Stomach (tissue), 8 donors: ENCODE measurements at regions not wholly inside any gene's neighbourhood (a gene's known extent, or its start where the extent isn't known, plus 50 kb on each side); places are given as distances from the start of the nearest gene placed in this dataset.

ENCODE experiments used
- DNase-seq, 2 donors: peaks; one replicate each; pipeline versions ENCODE4 v3.0.0 to v3.0.0-alpha.2; 2013 to 2019
- H3K27ac ChIP-seq, 5 donors: fragments of 200-600 bp in 4 of 5; sonication (generic) in 4 of 5; one replicate each; pipeline ENCODE4 v1.5.1; 2013 to 2019; ENCODE audit warnings: mild to moderate bottlenecking in 1 of 5, moderate library complexity in 1 of 5
- H3K27me3 ChIP-seq, 3 donors: fragments of 200-600 bp; sonication (generic); one replicate each; pipeline ENCODE4 v1.5.1; 2017 to 2019; ENCODE audit warnings: mixed run types in 1 of 3
- H3K36me3 ChIP-seq, 4 donors: fragments of 200-600 bp; sonication (generic); 1 replicate in 3 of 4; 2 replicates in 1 of 4; pipeline ENCODE4 v1.5.1; 2016 to 2019
- H3K4me1 ChIP-seq, 4 donors: fragments of 200-600 bp; sonication (generic); one replicate each; pipeline ENCODE4 v1.5.1; 2016 to 2019
- H3K4me3 ChIP-seq, 4 donors: fragments of 200-600 bp; sonication (generic) in 3 of 4; one replicate each; pipeline ENCODE4 v1.5.1; 2016 to 2019; ENCODE audit warnings: mild to moderate bottlenecking in 1 of 4
- H3K9me3 ChIP-seq, 4 donors: fragments of 200-600 bp; sonication (generic); one replicate each; pipeline ENCODE4 v1.5.1; 2016 to 2019
- CTCF ChIP-seq, 7 experiments: fragments of 450-650 bp in 4 of 7; fragments of 200-600 bp in 3 of 7; sonication (generic) in 3 of 7; IDR thresholded peaks; one replicate each; pipeline ENCODE4 v1.5.1; 2016 to 2019; ENCODE audit warnings: antibody characterized with exemption in 7 of 7, control low read depth in 2 of 7, mild to moderate bottlenecking in 1 of 7
- EP300 ChIP-seq: sonication (generic); formaldehyde crosslinking; IDR thresholded peaks from one replicate; pipeline ENCODE4 v1.6.1; 2017; ENCODE audit warnings: antibody characterized with exemption
- POLR2A ChIP-seq, 4 donors: fragments of 450-650 bp; IDR thresholded peaks; one replicate each; pipeline ENCODE4 v1.6.1; 2016; ENCODE audit warnings: antibody characterized with exemption in 4 of 4, control low read depth in 2 of 4, mild to moderate bottlenecking in 1 of 4, moderate library complexity in 1 of 4
- POLR2AphosphoS5 ChIP-seq, 3 donors: sonication (generic); formaldehyde crosslinking; IDR thresholded peaks; one replicate each; pipeline ENCODE4 v1.6.1; 2016; ENCODE audit warnings: antibody characterized with exemption in 3 of 3
- WGBS, 5 donors: extraction: QIAGEN DNeasy Blood & Tissue Kit in 3 of 5; methylation state at CpG; one replicate each; pipeline versions ENCODE4 v1.1.5 to v1.1.7; 2013 to 2018; 5-methylcytosine and 5-hydroxymethylcytosine counted together
- intact Hi-C: fragments of 100-400 bp; cut with DNase I; formaldehyde crosslinking; loops from one replicate; pipeline ENCODE4 v1.15.1; 2023; ENCODE audit warnings: low total_unique reads
- donor health status: healthy with polysubstance abuse.
- donor health status: Bipolar disorder and iron deficiency.
- donor health status: healthy.

- WGBS, 5 donors = 67 to 86% (median 76%) methylated on average over 5 of the region's 5 CpGs
- no peaks in the 10 kb centered on the region for H3K36me3 ChIP-seq
- no peak overlapping the region for H3K27ac ChIP-seq
- no peak for DNase-seq
- no peak overlapping the region for H3K4me3 ChIP-seq
- intact Hi-C loops = no loop called here
- H3K9me3 ChIP-seq = no peaks in the 10 kb centered on the region
- H3K4me1 ChIP-seq = no peaks in the 10 kb centered on the region
- TF ChIP-seq EP300 (no peak), POLR2AphosphoS5 (IDR thresholded peaks at IDR 0.05) (no peak), POLR2A (IDR thresholded peaks at IDR 0.05) (no peak), CTCF (IDR thresholded peaks at IDR 0.05) (no peak)
- no peaks in the 10 kb centered on the region for H3K27me3 ChIP-seq
Observed at GRCh38 chr6:98454809-98455322, 379.5 kb upstream of the POU3F2 start.

GRCh38 chr6:98458708-98459107, 375.7 kb upstream of the POU3F2 start:
- WGBS, 5 donors = 69 to 87% (median 82%) methylated on average over 2 of the region's 2 CpGs

GRCh38 chr6:98463038-98464000, 371.1 kb upstream of the POU3F2 start:
- Histone ChIP-seq H3K36me3 (no peaks in the 10 kb centered on the region), H3K9me3 (no peaks in the 10 kb centered on the region), H3K27me3 (no peaks in the 10 kb centered on the region), H3K4me3 (no peak overlapping the region), H3K27ac (no peak overlapping the region), H3K4me1 (no peaks in the 10 kb centered on the region)
- no peak for TF ChIP-seq POLR2A (IDR thresholded peaks at IDR 0.05)
- TF ChIP-seq CTCF (IDR thresholded peaks at IDR 0.05) = no peak
- TF ChIP-seq EP300 = no peak
- TF ChIP-seq POLR2AphosphoS5 (IDR thresholded peaks at IDR 0.05) = no peak
- intact Hi-C loops = no loop called here
- WGBS, 5 donors = 83 to 88% (median 87%) methylated on average over 12 of the region's 12 CpGs
- no peak for DNase-seq

More at GRCh38 chr6:98458708-98459107, 375.7 kb upstream of the POU3F2 start:
- Histone ChIP-seq H3K9me3 (no peaks in the 10 kb centered on the region), H3K4me3 (no peak overlapping the region), H3K27ac (no peak overlapping the region), H3K27me3 (no peaks in the 10 kb centered on the region), H3K4me1 (no peaks in the 10 kb centered on the region), H3K36me3 (no peaks in the 10 kb centered on the region)
- TF ChIP-seq EP300 = no peak
- TF ChIP-seq POLR2AphosphoS5 (IDR thresholded peaks at IDR 0.05) = no peak
- no peak for TF ChIP-seq POLR2A (IDR thresholded peaks at IDR 0.05)
- intact Hi-C loops = no loop called here
- DNase-seq = no peak

GRCh38 chr6:98467091-98467490, 367.3 kb upstream of the POU3F2 start:
- Histone ChIP-seq H3K36me3 (no peaks in the 10 kb centered on the region), H3K4me3 (no peak overlapping the region), H3K9me3 (peaks cover 0 to 14% (median 8%) of the 10 kb centered on the region in 4 donors), H3K27ac (no peak overlapping the region), H3K4me1 (no peaks in the 10 kb centered on the region), H3K27me3 (no peaks in the 10 kb centered on the region)
- intact Hi-C loops = no loop called here
- no peak for DNase-seq
- WGBS, 5 donors = 39 to 58% (median 55%) methylated on average over 2 of the region's 2 CpGs
- TF ChIP-seq EP300 (no peak), CTCF (IDR thresholded peaks at IDR 0.05) (no peak), POLR2AphosphoS5 (IDR thresholded peaks at IDR 0.05) (no peak), POLR2A (IDR thresholded peaks at IDR 0.05) (no peak)
